H1 (cell line): ENCODE measurements at regions not wholly inside any gene's neighbourhood (a gene's known extent, or its start where the extent isn't known, plus 50 kb on each side); places are given as distances from the start of the nearest gene placed in this dataset.

Source experiments
- ASH2L ChIP-seq: fragments of 200-600, 300-600 bp; sonication (generic); IDR thresholded peaks from one replicate; pipeline ENCODE4 v1.7.1; 2017; ENCODE audit warnings: low read length
- HDAC6 ChIP-seq: IDR thresholded peaks from one replicate; pipeline ENCODE4 v1.7.1; 2012; ENCODE audit warnings: low read depth, mild to moderate bottlenecking, inconsistent platforms, low read length, moderate library complexity
- POLR2A ChIP-seq, 2 experiments: IDR thresholded peaks; 1 replicate in 1 of 2; 2 replicates in 1 of 2; pipeline ENCODE4 v1.6.1; 2011; ENCODE audit warnings: low read depth in 2 of 2, low read length in 2 of 2, mild to moderate bottlenecking in 2 of 2; ENCODE audit errors: control extremely low read depth in 1 of 2
- POLR2AphosphoS5 ChIP-seq: IDR thresholded peaks from 2 replicates; pipeline ENCODE4 v1.6.1; 2011; ENCODE audit warnings: low read depth, low read length
- SIRT6 ChIP-seq: IDR thresholded peaks from one replicate; pipeline ENCODE4 v1.7.1; 2012; ENCODE audit warnings: low read length, inconsistent platforms
- TF ChIP-seq, protein P1 (sequence below): IDR thresholded peaks from 2 replicates; pipeline ENCODE4 v1.6.1; 2012; ENCODE audit warnings: inconsistent platforms

DNA sequence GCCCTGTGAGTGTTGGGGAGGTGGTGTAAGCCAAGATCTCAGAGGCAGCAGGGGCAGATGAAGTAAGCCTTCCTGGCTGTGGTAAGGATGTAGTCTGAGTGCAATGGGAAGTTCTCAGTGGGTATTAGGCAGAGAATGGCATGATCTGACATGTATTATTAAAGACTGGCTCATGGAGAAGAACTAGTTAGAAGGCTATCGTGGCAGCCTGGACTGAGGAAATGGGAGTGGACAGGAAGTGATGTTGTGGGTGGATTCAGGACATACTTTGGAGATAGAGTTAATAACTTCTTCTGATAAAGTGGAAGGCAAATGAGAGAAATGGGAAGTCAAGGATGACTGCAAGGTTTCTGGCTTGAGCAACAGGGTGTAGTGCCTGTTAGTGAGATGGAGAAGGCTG is 250.9 kb upstream of the CFAP20DC start (continued):
- TF ChIP-seq POLR2A (IDR thresholded peaks at IDR 0.05; ENCODE audit: control extremely low read depth in 1 of 2, low read depth in 2 of 2, low read length in 2 of 2) (no peak), SIRT6 (no peak), POLR2AphosphoS5 (no peak), HDAC6 (no peak), ASH2L (no peak)
- TF ChIP-seq, protein P1, sequence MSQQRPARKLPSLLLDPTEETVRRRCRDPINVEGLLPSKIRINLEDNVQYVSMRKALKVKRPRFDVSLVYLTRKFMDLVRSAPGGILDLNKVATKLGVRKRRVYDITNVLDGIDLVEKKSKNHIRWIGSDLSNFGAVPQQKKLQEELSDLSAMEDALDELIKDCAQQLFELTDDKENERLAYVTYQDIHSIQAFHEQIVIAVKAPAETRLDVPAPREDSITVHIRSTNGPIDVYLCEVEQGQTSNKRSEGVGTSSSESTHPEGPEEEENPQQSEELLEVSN: no peak
